ENCODE measurements at regions not wholly inside any gene's neighbourhood (a gene's known extent, or its start where the extent isn't known, plus 50 kb on each side); places are given as distances from the start of the nearest gene placed in this dataset.

DNA sequence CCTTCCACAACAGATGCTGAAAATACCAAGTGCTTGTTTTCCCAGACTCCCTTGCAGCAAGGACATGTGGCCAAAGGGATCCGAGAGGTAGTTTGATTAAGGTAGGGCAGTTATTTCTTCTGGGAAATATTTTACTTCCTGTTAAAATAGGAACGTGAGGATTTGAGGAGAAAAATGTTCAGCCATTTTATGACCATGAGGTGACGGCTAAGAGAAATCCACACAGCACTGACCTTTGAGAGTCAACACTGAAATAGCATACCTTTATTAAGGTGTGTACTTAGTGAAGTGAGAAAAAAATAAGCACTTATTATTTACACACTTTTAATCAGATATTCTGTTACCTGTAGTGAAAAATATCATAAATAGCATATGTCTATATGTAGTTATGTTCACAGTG lies 133.9 kb downstream of the PPP1R3A start:
- WGBS, 2 donors = 87% methylated on average over 3 of the region's 3 CpGs
- no peaks in the 10 kb centered on the region for H3K27me3 ChIP-seq
- TF ChIP-seq POLR2A (IDR thresholded peaks at IDR 0.05) = no peak
- TF ChIP-seq, protein P1, sequence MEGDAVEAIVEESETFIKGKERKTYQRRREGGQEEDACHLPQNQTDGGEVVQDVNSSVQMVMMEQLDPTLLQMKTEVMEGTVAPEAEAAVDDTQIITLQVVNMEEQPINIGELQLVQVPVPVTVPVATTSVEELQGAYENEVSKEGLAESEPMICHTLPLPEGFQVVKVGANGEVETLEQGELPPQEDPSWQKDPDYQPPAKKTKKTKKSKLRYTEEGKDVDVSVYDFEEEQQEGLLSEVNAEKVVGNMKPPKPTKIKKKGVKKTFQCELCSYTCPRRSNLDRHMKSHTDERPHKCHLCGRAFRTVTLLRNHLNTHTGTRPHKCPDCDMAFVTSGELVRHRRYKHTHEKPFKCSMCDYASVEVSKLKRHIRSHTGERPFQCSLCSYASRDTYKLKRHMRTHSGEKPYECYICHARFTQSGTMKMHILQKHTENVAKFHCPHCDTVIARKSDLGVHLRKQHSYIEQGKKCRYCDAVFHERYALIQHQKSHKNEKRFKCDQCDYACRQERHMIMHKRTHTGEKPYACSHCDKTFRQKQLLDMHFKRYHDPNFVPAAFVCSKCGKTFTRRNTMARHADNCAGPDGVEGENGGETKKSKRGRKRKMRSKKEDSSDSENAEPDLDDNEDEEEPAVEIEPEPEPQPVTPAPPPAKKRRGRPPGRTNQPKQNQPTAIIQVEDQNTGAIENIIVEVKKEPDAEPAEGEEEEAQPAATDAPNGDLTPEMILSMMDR (IDR thresholded peaks at IDR 0.05) = no peak
- intact Hi-C loops (cut with DNase I) = no loop called here
- H3K4me1 ChIP-seq = no peaks in the 10 kb centered on the region
- no peaks in the 10 kb centered on the region for H3K36me3 ChIP-seq
- no peak for DNase-seq
- H3K27ac ChIP-seq = no peak overlapping the region
- no peaks in the 10 kb centered on the region for H3K9me3 ChIP-seq
- H3K4me3 ChIP-seq (replicated peaks in 1 of 3) = no peak overlapping the region

DNA sequence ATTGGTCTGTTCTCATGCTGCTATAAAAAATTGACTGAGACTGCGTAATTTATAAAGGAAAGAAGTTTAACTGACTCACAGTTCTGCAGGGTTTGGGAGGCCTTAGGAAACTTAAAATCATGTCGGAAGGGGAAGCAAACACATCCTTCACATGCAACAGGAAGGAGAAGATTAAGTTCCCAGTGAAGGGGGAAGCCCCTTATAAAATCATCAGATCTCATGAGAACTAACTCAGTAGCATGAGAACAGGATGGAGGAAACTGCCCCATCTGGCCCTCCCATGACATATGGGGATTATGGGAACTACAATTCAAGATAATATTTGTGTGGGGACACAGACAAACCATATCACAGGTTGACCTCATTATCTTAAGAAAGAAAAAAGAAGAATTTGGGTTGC lies 134.5 kb downstream of the PPP1R3A start:
- DNase-seq = no peak
- H3K27me3 ChIP-seq = no peaks in the 10 kb centered on the region
- 70 to 71% methylated on average over 2 of the region's 2 CpGs for WGBS, 2 donors
- TF ChIP-seq, protein P1 (IDR thresholded peaks at IDR 0.05) = no peak
- TF ChIP-seq POLR2A (IDR thresholded peaks at IDR 0.05) = no peak
- no peaks in the 10 kb centered on the region for H3K9me3 ChIP-seq
- H3K4me3 ChIP-seq (replicated peaks in 1 of 3) = no peak overlapping the region
- H3K36me3 ChIP-seq = no peaks in the 10 kb centered on the region
- intact Hi-C loops (cut with DNase I) = no loop called here
- H3K4me1 ChIP-seq = no peaks in the 10 kb centered on the region
- H3K27ac ChIP-seq = no peak overlapping the region

DNA sequence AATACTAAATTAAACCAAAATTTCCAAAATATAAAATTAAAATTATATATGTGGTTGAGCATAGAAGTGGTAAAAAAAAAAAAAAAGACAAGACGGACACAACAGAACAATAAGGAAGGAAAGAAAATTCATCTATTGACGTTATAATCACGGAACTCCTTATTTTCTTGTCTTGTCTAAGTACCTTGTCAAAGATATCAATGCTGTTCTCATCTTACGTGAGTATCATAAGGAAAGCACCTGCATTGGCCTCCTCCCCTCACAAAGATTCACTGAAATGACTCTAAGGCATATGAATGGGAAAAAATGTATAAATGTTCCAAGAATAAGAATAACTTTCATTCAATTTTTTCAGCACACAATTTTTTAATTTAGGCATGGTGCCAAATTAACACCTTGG lies 135.4 kb downstream of the PPP1R3A start:
- TF ChIP-seq, protein P1 (IDR thresholded peaks at IDR 0.05) = no peak
- TF ChIP-seq POLR2A (IDR thresholded peaks at IDR 0.05) = no peak
- Histone ChIP-seq H3K4me1 (no peaks in the 10 kb centered on the region), H3K9me3 (no peaks in the 10 kb centered on the region), H3K4me3 (replicated peaks in 1 of 3) (no peak overlapping the region), H3K27me3 (no peaks in the 10 kb centered on the region), H3K36me3 (no peaks in the 10 kb centered on the region), H3K27ac (no peak overlapping the region)
- DNase-seq = no peak
- 90 to 93% methylated on average over 4 of the region's 4 CpGs for WGBS, 2 donors
- intact Hi-C loops (cut with DNase I) = no loop called here

DNA sequence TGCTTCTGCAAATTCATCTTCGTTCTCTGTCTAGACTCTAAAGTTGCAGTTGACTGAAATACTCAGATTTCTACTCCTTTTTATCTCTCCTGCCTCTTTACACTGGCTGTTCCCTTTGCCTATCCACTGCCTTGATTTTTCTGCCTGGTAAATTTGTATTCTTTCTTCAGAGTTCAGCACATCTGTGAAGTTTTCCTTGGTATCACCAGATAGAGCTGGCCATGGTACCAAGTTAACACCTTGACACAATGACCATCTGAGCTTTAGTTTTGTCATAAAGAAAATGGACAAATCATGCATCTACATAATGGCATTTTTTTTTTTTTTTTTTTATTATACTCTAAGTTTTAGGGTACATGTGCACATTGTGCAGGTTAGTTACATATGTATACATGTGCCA lies 143.0 kb downstream of the PPP1R3A start:
- no peaks in the 10 kb centered on the region for H3K36me3 ChIP-seq
- no peak for DNase-seq
- H3K27me3 ChIP-seq = no peaks in the 10 kb centered on the region
- no peaks in the 10 kb centered on the region for H3K4me1 ChIP-seq
- H3K4me3 ChIP-seq (replicated peaks in 1 of 3) = no peak overlapping the region
- no peaks in the 10 kb centered on the region for H3K9me3 ChIP-seq
- TF ChIP-seq, protein P1 (IDR thresholded peaks at IDR 0.05) = no peak
- no peak for TF ChIP-seq POLR2A (IDR thresholded peaks at IDR 0.05)
- WGBS, 2 donors = 88 to 91% methylated on average over 1 of the region's 1 CpG
- no peak overlapping the region for H3K27ac ChIP-seq
- intact Hi-C loops (cut with DNase I) = no loop called here

DNA sequence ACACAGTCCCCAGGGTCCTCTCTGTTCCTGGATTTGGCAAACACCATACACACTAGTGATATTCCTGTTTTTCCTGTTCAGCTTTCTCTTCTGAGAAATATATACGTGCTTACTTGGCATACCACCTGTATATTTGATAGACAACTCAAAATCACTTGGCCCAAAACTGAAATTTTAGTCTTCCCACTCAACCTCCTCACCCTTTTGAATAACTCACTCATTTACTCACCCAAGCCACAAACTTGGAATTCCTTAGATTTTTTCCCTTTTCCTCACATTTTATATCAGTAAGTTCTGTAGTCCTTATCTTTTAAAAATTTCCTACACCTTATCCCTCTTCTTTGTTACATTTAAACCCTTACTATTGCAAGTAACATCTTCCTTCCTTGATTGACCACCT lies 143.4 kb downstream of the PPP1R3A start:
- no peaks in the 10 kb centered on the region for H3K4me1 ChIP-seq
- DNase-seq = no peak
- 26 to 33% methylated on average over 1 of the region's 1 CpG for WGBS, 2 donors
- intact Hi-C loops (cut with DNase I) = no loop called here
- no peak overlapping the region for H3K27ac ChIP-seq
- TF ChIP-seq, protein P1 (IDR thresholded peaks at IDR 0.05) = no peak
- TF ChIP-seq POLR2A (IDR thresholded peaks at IDR 0.05) = no peak
- no peaks in the 10 kb centered on the region for H3K36me3 ChIP-seq
- H3K9me3 ChIP-seq = no peaks in the 10 kb centered on the region
- no peaks in the 10 kb centered on the region for H3K27me3 ChIP-seq
- H3K4me3 ChIP-seq (replicated peaks in 1 of 3) = no peak overlapping the region

All from thyroid gland (tissue), 4 donors.